DMS153 (cell line): ENCODE measurements at regions not wholly inside any gene's neighbourhood (a gene's known extent, or its start where the extent isn't known, plus 50 kb on each side); places are given as distances from the start of the nearest gene placed in this dataset.
"Not testable (repeated sequence)": the region's sequence is repeated elsewhere in the genome, so short reads cannot be mapped to it uniquely, and the experiment has no call there.

Experiments used
- DNase-seq: peaks from one replicate; lab custom pipeline; 2025; lab: John Stamatoyannopoulos, UW

DNA sequence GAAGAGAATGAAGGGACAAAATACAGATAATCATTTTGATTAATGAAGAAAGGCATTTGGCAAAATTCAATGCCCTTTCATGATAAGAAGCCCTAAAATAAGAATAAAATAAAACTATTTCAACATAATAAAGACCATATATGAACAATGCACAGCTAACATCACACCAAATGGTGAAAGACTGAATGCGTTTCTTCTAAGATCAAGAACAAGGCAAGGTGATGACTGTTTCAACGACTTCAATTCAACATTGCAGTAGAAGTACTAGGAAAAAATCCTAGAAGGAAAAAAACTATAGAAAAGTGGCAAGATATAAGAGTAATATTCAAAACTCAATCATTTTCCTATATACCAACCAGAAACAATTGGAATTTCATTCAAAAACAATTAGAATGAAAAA lies 280.1 kb upstream of the GRM7 start:
- no peak for DNase-seq

DNA sequence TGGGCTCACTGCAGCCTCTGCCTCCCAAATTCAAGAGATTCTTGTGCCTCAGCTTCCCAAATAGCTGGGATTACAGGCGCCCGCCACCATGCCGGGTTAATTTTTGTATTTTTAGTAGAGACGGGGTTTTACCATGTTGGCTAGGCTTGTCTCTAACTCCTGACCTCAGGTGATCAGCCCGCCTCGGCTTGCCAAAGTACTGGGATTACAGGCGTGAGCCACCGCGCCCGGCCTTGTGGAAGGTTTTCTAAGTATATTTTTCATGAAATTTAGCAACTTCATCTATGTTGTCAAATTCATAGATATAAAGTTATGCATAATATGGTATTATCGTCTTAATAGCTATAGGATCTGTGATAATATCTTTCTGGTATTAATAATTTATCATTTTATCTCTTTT lies 275.6 kb upstream of the GRM7 start:
- DNase-seq: no peak

DNA sequence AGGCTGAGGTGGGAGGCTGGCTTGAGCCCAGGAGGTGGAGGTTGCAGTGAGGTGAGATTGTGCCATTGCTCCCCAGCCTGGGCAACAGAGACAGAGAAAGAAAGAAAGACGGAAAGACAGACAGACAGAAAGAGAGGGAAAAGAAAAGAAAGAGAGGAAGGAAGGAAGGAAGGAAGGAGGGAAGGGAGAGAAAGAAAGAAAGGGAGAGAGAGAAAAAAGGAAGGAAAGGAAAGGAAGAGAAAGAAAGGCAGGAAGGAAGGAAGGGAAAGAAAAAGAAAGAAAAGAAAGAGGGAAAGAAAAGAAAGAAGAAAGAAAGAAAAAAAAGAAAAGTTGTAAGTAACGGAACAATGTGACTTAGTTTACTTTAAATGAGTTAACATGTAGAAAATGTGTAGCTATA lies 260.7 kb upstream of the GRM7 start:
- DNase-seq: no peak

DNA sequence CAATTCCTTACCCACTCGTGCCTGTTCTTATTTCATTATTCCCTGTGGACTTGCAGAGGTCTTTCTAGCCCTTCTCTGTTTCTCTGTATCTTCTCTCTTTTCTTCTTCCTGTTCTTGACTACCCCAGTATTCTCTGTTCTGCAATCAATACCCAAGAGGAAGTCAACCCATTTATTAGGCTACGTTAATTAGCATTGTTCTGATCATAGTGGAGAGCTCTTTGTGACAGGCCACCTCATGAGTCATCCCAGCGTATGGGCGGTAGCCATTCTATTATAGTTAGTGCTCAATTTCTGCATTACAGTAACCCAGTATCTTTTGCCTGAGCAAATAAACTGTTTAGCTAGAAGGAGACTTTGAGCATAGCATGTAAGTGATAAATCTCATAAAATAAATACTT lies 259.5 kb upstream of the GRM7 start:
- peak; percentile 53 for DNase-seq

DNA sequence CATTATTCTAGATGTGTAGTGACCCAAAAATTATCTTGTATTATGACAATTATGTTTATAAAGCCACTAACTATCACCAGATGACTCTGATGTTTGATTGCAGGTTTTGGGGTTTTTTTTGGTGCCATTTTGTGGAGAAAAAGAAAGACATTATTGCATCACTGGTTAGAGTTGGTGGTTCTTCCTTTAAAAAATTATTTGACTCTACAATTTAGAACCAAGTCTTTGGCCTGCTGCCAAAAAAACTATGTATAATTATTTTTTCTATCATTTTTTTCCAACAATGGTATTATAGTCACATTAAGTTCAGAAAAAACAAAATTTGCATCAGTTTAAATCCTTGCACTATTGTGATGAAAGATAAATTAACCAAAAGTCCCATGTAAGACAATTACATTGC lies 258.6 kb upstream of the GRM7 start:
- no peak for DNase-seq

DNA sequence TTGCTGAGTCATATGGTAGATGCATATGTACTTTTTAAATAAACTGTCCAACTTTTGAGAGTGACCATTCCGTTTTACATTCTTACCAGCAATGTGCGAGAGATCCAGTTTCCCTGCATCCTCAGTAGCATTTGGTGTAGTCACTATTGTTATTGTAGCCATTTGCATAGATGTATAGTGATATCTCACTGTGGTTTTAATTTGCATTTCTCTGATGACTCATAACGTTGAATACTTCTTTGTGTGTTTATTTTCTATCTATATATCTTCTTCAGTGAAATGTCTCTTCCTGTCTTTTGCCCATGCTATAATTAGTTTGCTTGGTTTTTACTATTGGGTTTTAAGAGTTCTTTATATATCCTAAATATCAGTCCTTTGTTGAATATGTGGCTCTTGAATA lies 255.7 kb upstream of the GRM7 start:
- no peak for DNase-seq

DNA sequence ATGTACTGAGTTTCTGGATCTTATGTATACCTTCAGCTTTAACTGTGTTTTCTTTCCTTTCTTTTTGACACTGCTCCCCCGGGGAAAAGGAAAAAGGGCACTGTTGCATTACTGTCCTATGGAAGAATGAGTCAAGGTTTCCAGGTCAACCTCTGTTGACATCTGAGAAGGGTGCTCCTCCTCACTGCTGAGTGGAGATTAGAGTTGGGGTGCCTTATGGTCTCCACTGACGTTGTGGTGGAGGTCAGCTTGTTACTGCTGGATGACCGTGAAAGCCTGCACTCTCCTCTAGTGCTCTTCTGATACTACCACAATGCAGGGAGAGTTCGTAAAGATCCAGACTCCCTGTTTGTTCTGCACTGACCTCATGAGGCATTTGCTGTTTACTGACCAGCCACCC lies 252.1 kb upstream of the GRM7 start:
- no peak for DNase-seq

DNA sequence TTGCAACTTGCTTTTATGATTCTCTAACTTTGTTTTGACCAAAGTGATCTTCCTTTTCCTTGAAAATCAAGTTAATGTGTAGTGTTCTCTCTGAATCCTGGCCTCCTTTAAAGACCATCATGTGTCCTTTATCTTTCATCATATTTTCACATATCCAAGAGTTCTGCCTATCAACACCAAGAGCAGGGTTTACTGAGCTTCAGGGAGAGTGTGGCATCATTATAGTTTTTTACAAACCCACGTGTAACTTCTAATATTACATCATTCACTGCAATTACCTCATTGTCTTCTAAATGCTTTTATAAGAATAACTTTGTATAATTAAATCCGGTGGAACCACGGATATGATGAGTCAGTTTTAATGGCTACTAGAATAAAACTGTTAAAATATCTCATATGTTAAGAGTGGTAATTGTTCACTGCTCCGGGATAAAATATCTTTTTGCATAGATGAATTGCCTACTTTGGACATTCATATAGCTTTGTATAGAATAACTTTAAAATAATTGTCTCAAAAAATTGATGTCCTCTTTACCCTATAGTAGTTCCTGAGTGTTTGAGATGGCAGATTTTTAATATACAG lies 248.8 kb upstream of the GRM7 start:
- no peak for DNase-seq

DNA sequence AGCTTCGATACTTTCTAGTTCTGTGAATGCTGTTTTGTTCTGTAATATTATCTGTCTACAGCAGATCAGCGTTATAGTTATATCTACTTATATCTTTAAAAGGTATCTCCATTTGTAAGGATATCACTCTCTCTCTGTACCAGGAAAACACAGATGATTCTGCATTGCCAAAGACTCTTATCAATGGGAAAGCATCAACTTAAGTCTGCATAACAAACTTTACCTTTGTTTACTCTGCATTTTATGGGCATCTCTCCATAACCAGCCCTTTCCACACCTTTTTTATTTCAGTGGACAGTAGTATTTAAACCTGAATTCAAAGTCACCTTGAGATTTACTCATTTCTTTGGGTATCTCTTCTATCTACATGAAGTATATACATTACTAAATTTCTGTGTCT lies 238.7 kb upstream of the GRM7 start:
- DNase-seq: no peak

DNA sequence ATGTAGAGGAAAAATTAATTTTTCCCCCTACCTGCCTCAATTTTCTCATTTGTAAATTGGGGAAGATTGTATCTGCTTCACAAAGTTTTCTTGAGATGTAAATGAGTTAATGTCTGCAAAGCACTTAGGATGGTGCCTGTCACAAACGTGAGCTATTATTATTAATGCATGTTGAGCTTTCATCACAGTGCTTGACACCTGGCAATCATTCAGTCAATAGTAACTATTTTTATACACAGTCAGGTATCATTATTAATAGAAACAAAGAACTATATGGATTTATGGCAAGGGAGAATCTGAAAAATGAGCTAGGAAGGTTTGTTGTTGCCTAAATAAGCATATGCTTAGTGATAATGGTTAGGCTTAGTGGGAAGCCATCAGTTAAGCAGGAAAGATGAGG lies 238.2 kb upstream of the GRM7 start:
- DNase-seq: no peak

DNA sequence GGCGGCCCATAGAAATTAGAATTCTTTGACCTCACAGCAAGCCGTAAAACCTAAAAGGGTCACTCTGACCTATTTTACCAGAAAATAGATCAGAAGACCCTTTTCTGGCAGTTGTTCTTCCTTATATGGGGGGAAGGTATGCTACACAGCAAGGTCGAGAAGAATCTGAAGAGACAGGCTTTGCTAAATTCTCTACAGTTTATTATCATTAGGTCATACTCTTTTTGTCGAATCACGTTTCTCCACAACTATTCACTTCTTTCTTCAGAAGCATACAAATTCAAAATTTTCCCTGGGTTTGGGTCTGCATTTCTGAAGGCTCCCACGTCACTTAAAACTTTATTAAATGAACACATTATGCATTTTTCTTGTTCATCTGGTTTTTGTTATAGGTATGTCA lies 229.5 kb upstream of the GRM7 start:
- no peak for DNase-seq

DNA sequence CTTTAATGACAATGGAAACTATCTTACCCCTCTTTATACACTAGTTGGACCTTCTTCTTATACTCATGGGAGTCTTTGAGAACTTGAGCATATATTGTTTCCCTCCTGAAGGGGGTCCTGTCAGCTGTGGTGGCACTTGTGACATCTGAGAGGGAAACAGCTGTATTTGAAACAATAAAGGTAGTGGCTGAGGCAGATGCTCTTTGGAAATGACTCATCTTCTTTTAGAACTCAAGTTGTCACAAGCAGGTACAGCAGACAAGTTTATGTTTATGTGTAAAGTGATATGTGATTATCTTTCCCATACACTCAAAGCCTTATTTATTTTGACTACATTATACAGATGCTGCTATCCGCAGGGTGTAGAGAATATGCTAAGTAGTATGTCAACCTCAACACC lies 220.0 kb upstream of the GRM7 start:
- no peak for DNase-seq

DNA sequence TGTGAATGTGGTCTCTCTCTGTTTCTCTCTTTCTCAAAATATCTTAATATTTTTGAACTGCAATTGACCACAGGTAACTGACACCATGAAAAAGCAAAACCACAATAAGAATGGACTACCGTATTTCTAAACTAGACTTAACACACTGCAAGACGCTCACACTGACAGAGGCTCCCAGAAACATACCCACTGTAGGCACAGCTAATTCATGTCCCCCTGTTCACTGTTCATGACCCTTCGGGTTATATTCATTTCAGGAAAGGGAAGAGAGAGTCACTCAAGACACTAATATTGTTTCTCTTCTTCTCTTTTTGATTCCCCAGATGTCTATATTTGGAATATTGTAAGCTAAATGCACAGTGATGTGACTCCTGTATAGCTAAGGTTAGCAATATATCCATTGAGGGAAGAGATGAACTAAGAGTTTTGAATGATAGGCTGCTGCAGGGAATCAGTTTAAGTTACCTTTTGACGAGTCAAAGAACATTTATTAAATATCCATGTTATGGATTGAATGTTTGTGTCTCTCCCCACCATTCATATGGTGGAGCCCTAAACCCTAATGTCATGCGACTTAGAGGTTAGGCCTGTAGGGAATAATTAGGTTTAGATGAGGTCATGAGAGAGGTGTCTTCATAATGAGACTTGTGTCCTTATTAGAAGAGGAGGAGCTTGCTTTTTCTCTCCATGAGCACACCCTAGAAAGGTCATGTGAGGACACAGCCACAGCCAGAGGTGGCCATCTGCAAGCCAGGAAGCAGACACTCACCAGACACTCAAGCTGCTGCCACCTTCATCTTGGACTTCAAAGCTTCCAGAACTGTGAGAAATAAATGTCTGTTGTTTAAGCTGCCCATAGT lies 216.6 kb upstream of the GRM7 start:
- peak; percentile 55 for DNase-seq

DNA sequence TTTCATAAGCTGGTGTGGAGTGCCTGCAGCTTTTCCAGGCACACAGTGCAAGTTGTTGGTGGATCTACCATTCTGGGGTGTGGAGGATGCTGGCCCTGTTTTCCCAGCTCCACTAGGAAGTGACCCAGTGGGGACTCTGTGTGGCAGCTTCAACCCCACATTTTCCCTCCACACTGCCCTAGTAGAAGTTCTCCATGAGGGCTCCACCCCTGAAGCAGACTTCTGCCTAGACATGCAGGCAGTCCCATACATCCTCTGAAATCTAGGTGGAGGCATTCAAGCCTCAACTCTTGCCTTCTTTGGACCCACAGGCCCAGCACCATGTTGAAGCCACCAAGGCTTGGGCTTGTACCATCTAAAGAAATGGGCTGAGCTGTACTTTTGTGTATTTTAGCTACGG lies 206.2 kb upstream of the GRM7 start:
- DNase-seq: no peak

DNA sequence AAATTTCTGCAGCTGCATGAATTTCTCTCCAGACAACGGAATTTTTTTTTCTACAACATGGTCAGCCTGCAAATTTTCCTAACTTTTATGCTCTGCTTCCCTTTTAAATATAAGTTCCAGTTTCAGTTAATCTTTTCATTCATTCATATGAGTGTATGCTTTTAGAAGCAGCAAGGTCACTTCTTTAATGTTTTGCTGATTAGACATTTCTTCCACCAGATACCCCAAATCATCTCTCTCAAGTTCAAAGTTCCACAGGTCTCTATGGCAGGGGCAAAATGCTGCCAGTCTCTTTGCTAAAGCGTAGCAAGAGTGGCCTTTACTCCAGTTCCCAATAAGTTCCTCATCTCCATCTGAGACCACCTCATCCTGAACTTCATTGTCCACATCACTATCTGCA lies 205.6 kb upstream of the GRM7 start:
- no peak for DNase-seq

DNA sequence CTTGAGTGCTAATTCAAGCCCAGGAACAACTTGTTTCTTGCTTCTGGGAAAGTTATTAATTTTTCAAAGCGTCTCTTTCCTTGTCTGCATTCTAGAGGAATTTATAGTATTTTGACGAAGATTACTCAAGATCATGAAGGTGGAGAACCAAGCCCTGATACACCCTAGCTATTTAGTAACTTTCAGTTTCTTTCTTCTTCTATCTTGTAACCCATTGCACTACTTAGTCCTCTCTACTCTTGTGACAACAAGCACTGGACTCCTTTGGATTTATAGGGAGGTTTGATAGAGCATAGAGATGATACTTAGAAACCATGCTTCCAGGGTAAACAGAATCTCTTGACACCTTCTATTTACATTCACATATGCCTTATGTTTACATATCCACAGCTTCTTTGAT lies 203.3 kb upstream of the GRM7 start:
- DNase-seq: no peak

DNA sequence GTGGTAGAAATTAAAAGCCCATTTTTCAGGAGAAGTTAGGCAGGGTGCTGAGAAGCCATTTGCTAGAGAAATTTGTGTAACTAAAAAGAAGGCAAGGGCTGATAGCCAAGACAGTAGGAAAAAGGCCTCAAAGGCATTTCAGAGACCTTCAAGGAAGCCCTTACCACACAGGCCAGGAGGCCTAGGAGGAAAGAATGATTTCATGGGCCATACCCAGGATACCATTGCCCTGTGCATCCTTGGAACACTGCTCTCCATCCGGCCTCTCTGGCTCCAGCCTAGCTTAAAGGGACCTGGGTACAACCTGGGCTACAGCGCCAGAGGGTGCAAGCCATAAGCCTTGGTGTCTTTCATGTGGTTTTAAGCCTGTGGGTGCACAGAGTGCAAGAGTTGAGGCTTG lies 193.6 kb upstream of the GRM7 start:
- no peak for DNase-seq

DNA sequence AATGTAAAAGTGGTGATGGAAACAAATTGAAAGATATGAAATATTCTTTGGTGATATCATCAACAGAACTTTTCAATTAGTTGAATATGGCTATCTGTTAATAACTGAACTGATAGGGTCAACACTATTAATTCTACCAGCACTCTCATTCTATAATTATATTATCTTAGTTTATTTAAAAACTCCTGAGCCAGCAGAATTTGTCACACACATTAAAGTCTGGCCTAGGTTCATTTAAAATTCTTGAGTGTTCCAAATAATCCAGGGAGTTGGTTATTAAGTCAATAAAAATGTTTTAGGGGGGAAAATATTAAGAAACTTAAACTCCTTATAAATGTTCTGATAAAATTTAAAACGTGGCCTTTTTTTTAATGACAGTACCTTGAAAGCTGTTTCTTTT lies 189.6 kb upstream of the GRM7 start:
- DNase-seq: no peak

DNA sequence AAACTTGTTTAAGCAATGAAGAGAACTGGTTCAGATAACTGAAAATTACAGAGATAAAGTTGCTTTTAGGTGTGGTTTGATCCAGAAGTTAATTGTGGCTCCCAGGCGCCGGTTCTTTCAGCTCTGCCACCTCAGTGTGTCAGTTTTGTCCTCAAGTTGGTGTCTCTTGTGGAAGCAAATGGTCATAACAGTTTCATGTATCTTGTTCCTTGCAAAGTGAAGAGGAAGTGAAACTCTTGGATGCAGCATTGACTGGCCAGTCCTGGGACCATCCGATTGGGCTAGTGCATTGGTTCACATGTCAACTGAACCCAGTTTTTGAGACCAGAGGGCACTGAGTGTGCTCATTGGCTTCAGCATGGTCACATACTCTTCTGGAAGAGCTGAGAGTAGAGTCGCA lies 181.4 kb upstream of the GRM7 start:
- DNase-seq: no peak

DNA sequence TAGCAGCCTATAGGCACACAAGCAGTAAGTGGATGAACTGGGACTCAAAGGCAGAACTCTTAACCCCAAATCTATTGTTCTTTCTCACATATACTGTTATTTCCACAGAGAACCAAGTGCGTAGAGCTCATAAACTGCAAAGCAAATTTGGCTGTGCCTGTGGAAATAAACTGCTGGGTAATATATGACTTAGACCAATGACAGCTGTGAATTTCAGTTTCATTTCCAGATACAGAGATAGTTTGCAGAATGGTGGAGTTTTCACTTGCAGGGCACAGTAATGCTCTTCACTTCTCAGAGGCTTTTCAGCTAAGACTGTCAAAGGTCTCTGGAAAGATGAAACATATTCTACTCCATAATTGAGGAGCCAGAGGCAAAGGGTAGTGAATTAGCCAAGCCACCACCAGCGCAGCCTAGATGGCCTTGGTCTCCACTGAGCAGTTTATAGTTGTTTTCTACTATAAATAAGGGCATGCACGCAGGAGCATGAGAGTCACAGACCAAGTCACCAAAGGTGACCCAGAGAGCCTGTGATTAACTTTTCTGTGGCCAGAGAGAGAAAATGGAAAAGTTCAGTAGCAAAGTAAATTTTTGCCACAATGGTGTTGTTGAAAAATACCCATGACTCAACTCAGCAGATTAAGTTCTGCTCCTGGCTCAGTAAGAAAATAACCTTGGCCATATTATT lies 180.7 kb upstream of the GRM7 start:
- DNase-seq: no peak

DNA sequence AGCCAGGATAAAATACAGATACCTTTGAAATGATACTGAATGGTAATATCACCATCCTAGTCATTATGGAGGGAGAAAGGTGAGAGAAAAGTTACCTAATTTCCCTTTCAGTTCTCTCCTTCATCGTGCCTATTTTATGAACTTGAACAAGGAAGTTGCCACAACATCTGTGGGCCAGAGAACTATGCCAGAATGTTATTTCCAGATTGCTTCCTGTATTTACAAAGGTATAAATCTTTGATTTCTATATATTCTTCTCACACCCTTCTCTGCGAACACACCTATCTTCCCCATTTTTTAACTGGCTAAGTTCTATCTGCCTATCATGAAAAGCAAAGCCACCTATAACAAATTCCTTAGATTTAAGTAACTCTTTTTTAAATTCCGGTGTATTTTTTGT lies 163.6 kb upstream of the GRM7 start:
- DNase-seq: no peak

DNA sequence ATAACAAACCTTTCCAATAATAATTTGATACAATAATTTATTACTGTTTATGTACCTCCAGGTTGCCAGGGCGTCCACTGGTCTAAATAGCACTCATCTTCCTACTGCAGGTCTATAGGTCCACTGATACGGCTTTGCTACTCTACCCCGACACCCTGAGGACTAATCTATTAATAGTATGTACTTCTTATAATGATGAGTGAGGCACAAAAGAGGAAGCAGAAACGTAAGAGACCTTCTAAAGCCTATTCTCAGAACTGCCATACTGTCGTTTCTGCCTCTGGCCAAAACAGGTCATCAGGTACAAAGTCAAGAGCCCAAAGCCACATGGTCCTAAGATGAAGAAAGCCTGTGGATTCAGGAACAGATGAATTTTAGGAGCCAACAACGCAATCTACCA lies 163.2 kb upstream of the GRM7 start:
- no peak for DNase-seq

DNA sequence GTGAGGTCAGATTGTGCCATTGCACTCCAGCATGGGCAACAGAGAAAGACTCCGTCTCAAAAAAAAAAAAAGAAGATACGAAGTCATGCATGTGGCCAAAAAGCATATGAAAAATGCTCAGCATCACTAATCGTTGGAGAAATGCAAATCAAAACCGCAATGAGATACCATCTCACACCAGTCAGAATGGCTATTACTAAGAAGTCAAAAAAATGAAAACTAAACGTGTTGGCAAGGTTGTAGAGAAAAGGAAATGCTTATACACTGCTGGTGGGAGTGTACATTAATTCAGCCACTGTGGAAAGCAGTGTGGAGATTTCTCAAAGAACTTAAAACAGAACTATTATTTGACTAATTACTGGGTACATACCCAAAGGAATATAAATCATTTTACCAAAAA lies 156.1 kb upstream of the GRM7 start:
- not testable (repeated sequence) for DNase-seq

DNA sequence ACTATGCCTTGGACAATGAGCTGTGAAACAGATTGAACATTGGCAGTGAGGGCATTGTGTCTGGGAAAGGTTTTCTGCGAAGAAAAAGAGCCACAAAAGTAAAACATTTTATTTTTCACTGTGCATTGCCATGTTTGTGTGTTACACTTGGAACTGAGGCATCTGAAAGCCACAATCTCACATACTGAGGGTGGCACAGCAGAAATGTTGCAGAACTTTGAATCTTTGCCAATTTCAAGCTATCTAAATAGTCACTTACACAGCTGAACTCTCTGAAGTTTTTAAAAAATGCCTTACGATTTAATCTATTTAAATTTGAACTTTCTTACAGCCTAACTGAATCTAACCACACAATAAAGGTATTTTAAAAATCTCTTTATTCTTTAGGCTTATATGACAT lies 154.1 kb upstream of the GRM7 start:
- DNase-seq: no peak
